ENCODE measurements at regions not wholly inside any gene's neighbourhood (a gene's known extent, or its start where the extent isn't known, plus 50 kb on each side); places are given as distances from the start of the nearest gene placed in this dataset.
A peak's percentile ranks its signal among the peaks of the same experiment; 100 is the strongest.
"Not testable (repeated sequence)": the region's sequence is repeated elsewhere in the genome, so short reads cannot be mapped to it uniquely, and the experiment has no call there.

DNA sequence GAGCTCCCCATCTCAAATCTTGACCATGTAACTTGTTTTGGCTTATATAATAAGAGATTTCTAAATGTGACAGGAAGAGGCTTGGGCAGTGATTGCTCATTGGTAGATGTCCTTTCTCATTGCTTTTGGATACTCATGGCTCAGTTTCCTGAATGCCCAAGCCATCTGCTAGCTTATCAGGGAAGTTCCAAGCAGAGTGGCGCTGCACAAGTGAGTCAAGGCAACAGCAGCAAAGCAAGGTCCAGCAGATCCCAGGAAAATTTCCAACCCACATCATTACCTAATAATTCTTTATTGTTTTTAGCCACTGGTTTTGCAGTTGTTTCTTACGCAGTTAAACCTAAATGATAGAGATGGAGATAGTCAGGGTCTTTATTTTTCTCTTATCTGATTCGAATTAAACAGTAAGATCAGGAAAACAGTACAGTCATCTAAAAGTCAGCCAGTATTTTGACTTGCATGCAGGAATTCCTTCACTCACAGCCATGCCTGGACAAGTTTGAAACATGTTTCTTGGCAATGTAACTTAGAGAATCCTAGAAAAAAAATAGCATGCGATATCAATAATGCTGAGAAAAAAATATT is 349.7 kb upstream of the TMEFF2 start:
- peak; percentile 20 for DNase-seq

DNA sequence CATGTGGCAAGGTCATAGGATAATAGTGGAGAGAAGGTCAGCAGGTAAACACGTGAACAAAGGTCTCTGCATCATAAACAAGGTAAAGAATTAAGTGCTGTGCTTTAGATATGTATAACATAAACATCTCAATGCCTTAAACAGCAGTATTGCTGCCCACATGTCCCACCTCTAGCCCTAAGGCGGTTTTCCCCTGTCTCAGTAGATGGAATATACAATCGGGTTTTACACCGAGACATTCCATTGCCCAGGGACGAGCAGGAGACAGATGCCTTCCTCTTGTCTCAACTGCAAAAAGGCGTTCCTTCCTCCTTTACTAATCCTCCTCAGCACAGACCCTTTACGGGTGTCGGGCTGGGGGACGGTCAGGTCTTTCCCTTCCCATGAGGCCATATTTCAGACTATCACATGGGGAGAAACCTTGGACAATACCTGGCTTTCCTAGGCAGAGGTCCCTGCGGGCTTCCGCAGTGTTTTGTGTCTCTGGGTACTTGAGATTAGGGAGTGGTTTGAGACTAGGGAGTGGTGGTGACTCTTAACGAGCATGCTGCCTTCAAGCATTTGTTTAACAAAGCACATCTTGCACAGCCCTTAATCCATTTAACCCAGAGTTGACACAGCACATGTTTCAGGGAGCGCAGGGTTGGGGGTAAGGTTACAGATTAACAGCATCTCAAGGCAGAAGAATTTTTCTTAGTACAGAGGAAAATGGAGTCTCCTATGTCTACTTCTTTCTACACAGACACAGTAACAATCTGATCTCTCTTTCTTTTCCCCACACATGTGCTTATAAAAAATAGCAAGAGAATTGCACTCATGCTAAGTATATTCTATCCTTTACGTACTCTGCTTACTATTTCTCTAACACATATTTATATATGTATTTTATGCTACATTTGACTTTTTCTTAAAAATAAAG is 347.7 kb upstream of the TMEFF2 start:
- not testable (repeated sequence) for DNase-seq

- no peak for DNase-seq
Observed at GRCh38 chr2:192539306-192539705, 344.6 kb upstream of the TMEFF2 start.

DNA sequence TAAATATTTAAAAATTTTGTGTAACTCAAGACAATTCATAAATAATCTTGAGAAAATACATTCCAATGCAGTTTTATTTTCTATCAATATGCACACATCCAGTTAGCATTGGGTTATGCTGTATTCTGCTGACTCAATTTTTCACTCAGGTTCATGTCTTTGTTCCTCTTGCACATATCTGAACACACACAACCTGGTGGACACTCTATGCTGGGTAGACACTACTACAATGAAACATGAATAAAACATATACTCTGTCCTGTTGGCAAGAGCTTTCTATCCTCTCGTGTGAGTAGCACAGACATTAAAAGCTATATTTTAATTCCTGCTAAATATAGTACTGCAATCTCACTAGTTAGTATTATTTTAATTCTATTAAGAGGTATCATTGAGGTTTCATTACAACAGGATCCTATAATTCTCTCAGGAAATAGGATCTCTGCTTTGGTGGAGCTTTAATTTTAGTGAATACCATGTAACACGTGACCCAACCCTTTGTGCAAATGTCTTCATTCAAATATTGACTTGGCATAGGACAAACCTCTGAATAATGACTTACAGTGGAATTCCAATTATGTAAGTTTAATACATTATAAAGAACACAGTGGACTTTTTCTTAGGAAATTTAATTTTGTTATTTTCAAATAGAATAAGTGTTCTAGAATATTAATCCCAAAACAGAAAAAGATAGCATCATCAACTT is 342.3 kb upstream of the TMEFF2 start:
- DNase-seq: no peak

GRCh38 chr2:192535956-192536921 is 341.5 kb upstream of the TMEFF2 start:
- DNase-seq: no peak

DNA sequence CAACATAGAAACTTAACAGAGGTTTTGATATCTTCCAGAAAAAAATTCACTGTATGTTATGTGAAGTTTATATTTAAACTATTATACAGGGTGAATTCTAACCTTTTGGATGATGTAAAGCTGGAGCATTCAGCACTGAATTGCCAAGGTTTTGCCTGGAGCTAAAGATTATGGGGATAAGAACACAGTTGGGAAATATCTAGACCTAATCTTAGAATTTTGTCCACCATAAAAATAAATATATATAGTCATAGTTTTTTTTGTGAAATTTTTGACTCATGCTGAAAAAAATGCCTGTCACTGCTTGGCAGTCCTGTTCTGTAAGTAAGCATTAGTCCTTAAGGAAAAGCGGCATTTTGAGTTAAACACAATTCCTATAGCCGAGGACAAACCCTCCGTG is 339.3 kb upstream of the TMEFF2 start:
- DNase-seq: no peak

DNA sequence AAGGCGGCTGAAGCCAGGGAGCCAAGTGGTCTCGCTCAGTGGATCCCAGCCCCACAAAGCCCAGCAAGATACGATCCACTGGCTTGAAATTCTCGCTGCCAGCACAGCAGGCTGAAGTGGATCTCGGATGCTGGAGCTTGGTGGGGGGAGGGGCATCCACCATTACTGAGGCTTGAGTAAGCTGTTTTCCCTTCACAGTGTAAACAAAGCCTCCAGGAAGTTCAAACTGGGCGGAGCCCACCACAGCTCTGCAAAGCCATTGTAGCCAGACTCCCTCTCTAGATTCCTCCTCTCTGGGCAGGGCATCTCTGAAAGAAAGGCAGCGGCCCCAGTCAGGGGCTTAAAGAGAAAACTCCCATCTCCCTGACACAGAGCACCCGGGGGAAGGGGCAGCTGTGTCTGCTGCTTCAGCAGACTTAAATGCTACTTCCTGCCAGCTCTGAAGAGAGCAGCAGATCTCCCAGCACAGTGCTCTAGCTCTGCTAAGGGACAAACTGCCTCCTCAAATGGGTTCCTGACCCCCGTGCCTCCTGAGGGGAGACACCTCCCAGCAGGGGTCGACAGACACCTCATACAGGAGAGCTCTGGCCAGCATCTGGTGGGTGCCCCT is 330.0 kb upstream of the TMEFF2 start:
- DNase-seq: not testable (repeated sequence)

DNA sequence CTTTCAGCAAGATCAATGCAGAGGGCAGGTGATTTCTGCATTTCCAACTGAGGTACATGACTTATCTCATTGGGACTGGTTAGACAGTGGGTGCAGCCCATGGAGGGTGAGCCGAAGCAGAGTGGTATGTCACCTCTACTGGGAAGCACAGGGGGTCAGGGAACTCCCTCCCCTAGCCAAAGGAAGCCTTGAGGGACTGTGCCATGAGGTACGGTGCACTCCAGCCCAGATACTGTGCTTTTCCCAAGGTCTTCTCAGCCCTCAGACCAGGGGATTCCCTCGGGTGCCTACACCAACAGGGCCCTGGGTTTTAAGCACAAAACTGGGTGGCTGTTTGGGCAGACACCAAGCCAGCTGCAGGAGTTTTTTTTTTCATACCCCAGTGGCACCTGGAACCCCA is 329.5 kb upstream of the TMEFF2 start:
- not testable (repeated sequence) for DNase-seq

GRCh38 chr2:192515937-192516336 is 321.2 kb upstream of the TMEFF2 start:
- DNase-seq: no peak

GRCh38 chr2:192513575-192513974 is 318.8 kb upstream of the TMEFF2 start:
- no peak for DNase-seq

GRCh38 chr2:192507836-192508450 is 313.2 kb upstream of the TMEFF2 start:
- not testable (repeated sequence) for DNase-seq

GRCh38 chr2:192500550-192501200 is 305.9 kb upstream of the TMEFF2 start:
- peak; percentile 21 for DNase-seq

GRCh38 chr2:192499476-192499875 is 304.7 kb upstream of the TMEFF2 start:
- no peak for DNase-seq

DNA sequence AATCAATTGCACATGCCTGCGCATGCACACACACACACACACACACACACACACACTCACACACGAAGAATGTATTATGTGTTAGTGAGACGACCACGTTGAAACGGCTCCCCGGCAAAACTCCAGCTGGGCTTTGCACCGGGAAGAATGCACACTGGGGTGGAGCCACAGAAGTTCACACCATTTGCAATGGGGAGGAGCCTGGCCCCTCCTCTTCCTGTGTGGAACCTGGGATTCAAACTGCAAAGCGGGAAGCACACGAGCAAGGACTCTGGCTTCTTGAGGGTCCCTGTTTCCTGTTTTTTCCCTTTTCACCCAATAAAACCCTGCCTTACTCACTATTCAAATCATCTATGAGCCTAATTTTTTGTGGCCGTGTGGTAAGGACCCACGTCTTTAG is 304.0 kb upstream of the TMEFF2 start:
- DNase-seq: peak; percentile 15

DNA sequence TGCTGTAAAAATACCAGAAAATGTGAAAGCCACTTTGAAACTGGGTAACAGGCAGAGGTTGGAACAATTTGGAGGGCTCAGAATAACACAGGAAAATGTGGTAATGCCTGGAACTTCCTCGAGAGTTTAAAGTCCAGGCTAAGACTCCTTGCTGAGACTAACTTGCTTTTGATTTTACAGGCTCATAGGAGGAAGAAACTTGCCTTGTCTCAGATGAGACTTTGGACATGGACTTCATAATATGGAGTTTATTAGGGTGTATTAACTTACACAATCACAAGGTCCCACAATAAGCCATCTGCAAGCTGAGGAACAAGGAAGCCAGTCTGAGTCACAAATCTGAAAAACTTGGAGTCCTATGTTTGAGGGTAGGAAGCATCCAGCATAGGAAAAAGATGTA is 293.4 kb upstream of the TMEFF2 start:
- not testable (repeated sequence) for DNase-seq

- DNase-seq: no peak
Observed at GRCh38 chr2:192487636-192488035, 292.9 kb upstream of the TMEFF2 start.

DNA sequence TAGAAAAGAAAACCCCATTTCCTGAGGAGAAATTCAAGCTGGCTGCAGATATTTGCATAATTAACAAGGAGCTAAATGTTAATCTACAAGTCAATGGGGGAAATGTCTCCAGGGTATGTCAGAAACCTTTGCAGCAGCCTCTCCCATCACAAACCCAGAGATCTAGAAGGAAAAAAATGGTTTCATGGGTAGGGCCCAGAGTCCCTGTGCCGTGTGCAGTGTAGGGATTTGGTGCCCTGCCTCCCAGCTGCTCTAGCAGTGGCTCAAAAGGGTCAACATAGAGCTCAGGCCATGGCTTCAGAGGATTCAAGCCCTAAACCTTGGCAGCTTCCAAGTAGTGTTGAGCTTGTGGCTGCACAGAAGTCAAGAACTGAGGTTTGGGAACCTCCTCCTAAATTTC is 290.2 kb upstream of the TMEFF2 start:
- no peak for DNase-seq

DNA sequence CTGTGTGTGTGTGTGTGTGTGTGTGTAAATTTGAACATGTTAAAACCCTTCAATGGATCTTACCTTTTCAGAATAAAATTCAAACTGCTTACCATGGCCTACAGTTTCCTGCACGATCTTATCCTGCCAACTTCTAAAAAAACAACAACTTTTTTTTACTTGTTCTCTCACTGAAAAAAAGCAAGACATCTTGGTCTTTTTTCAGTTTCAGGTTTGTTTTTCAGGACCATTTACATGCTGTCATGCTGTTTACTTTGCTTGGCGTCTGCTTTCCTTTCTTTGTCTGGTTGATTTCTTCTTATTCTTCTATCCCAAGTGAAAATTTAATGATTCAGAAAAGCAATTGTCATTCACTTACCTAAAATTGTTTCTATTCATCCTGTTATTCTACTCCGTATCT is 286.3 kb upstream of the TMEFF2 start:
- no peak for DNase-seq

- DNase-seq: no peak
Observed at GRCh38 chr2:192473331-192473730, 278.6 kb upstream of the TMEFF2 start.

DNA sequence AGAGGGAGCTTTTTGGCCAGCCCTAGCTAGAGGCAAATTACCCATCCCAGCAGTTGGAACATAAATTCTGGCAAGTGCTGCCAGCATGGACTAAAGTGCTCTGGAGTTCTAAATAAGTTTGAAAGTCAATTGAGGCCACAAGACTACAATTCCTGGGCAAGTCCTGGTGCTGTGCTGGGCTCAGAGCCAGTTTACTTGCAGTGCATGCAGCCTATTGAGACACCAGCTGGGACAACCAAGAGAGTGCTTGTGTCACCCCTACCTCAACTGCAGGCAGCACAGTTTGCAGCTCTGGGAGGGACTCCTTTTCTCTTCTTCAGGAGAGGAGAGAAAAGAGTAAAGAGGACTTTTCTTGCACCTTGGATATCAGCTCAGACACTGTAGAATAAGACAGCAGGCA is 277.2 kb upstream of the TMEFF2 start:
- DNase-seq: no peak

DNA sequence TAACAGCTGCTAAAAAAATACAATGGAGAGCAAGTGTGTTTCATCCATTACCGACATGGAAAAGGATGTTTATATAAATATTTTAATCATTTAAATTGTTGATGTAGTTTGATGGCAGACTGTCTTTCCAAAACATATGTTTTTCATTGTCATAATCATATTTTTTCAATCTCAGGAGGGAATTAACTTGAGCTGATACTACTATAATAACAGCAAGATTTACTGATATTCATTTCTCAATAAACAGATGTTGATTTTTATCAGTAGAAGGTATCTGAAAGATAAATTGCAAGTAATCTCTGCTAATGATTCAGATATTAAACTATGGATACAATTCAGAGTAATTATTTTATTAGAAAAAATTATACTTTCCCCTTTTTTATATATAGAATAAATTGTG is 274.9 kb upstream of the TMEFF2 start:
- no peak for DNase-seq
